Activated CD4-positive, alpha-beta T cell treated with anti-CD3 and anti-CD28 coated beads, Interleukin-2, amount 10 ng/mL, durations not matched to agents 24 days and 14 days (primary cell): ENCODE measurements at regions not wholly inside any gene's neighbourhood (a gene's known extent, or its start where the extent isn't known, plus 50 kb on each side); places are given as distances from the start of the nearest gene placed in this dataset.
A peak's percentile ranks its signal among the peaks of the same experiment; 100 is the strongest.

Source experiments
- DNase-seq: peaks from one replicate; pipeline ENCODE4 v3.0.0; 2022
- H3K27ac Mint-ChIP-seq: one replicate; pipeline ENCODE4 v1.8.0; 2022; ENCODE audit warnings: mild to moderate bottlenecking, mixed read lengths
- H3K27me3 Mint-ChIP-seq: one replicate; pipeline ENCODE4 v1.8.0; 2022; ENCODE audit warnings: mixed read lengths
- H3K36me3 Mint-ChIP-seq: one replicate; pipeline ENCODE4 v1.8.0; 2022; ENCODE audit warnings: low read depth, mild to moderate bottlenecking, mixed read lengths
- H3K4me1 Mint-ChIP-seq: one replicate; pipeline ENCODE4 v1.8.0; 2021; ENCODE audit warnings: mixed read lengths
- H3K4me3 Mint-ChIP-seq: one replicate; pipeline ENCODE4 v1.8.0; 2022; ENCODE audit warnings: mild to moderate bottlenecking, moderate library complexity, mixed read lengths
- H3K9me3 Mint-ChIP-seq: one replicate; pipeline ENCODE4 v1.8.0; 2021; ENCODE audit warnings: mixed read lengths
- intact Hi-C: fragments of 100-400 bp; cut with micrococcal nuclease; formaldehyde crosslinking; loops from one replicate; pipeline ENCODE4 v1.15.1; 2023

DNA sequence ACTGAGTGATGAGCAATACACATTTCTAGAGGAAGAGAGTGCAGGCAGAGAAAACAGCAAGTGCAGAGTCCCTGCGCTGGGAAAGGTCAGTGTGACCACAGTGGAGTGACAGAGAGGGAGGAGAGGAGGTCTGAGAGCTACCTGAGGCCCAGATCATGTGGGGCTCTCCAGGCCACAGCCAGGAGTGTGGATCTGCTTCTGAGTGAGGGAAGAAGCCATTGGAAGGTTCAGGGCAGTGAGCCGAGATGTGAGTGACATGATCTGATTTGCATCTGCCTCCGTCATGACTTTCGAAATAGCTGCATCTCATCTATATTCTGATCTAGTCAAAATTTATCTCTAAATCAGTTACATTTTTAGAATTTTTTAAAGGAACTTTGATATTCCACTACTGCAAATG lies 367.1 kb downstream of the PREX1 start:
- Mint-ChIP-seq H3K27ac (no peak overlapping the region), H3K4me1 (no peaks in the 10 kb centered on the region), H3K9me3 (no peaks in the 10 kb centered on the region), H3K27me3 (peaks cover 10% of the 10 kb centered on the region), H3K36me3 (no peaks in the 10 kb centered on the region), H3K4me3 (no peak overlapping the region)
- DNase-seq = no peak
- intact Hi-C loops = no loop called here

DNA sequence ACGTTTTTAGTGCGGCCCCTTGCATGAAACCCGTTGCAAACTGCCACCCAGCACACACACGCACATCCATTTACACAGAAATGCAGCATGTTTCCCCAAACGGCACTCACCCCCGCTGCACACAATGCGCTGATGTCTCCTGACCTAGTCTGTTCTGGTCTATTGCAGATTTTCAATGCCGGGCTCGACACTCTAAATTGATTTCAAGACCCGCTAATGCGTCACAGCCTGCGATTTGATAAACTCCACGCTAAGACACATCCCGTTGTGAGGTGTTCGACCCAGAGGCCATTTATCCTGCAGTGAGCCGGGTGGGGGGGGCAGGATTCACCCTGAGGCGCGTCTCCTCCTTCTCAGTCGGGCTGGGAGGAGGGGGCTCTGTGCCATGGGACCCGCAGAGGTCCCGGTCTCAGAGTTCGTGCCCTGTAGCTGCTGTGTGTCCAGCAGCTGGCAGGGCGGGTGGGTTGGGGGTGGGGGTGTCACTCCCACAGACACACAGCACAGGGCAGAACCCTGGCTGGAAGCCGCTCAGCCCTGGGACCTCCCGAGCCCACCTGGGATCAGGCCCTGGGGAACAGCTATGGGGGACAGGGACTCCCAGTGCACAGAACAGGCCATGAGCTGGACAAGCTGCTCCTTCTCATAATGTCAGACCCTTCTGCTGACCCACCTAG lies 367.9 kb downstream of the PREX1 start:
- DNase-seq = no peak
- Mint-ChIP-seq H3K4me1 (no peaks in the 10 kb centered on the region), H3K9me3 (no peaks in the 10 kb centered on the region), H3K4me3 (no peak overlapping the region), H3K27me3 (peaks cover 10% of the 10 kb centered on the region), H3K27ac (no peak overlapping the region), H3K36me3 (no peaks in the 10 kb centered on the region)
- intact Hi-C loops = no loop called here

DNA sequence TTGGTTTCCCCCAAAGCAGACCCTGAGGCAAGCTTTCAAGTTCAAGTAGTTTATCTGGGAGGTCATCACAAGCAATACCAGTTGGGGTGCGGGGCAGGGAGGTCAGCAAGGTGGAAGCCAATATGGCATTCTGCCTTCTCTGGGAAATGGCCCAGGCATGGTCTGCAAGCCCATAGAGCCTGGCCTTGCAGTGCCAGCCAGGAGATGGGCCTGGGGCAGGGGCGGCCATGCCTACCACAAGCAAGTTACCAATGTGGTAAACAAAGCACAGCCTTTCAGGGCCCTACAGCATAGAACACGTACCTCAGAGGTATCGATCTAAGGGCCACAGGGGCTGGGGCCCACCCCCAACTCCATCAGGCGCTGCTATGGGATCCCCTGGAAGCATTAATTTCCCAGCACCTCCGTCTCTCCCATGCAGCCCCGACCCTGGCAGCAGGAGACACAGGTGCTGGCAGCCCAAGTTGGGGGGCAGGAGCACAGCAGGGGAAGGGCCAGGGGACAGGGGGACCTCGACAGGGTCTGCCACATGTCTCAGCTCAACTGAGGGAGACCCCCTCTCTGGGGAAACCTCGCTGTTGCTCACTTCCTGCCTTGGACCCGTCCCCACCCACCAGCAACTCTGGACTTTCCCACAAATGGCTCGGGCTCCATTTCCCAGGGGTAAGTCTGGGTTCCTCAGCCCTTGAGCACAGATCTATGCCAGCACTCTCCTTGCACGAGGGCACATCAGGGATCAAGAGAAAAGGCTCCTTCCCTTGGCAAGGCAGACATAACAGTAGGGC lies 369.0 kb downstream of the PREX1 start:
- intact Hi-C loops = no loop called here
- H3K4me3 Mint-ChIP-seq = no peak overlapping the region
- no peaks in the 10 kb centered on the region for H3K4me1 Mint-ChIP-seq

DNA sequence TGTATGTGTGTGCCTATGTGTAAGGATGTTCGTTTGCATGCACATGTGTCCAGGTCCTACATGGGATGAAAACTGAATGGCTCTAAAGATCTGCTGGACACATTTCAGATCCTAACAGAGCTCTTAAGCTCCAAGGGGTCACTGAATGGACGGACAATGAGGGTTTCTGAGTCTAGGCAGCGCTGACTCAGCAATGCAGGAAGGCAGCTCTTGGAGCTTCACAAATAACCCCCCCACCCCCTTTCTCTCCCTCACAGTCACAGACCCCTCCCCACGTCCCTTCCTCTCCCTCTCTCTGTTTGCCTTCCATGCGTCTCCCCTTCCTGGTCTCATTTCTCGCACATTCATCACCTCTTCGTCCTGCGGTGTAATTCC lies 369.8 kb downstream of the PREX1 start:
- Mint-ChIP-seq H3K9me3 (no peaks in the 10 kb centered on the region), H3K4me1 (no peaks in the 10 kb centered on the region), H3K27ac (no peak overlapping the region), H3K27me3 (peaks cover 10% of the 10 kb centered on the region), H3K36me3 (no peaks in the 10 kb centered on the region), H3K4me3 (no peak overlapping the region)
- no peak for DNase-seq
- intact Hi-C loops = no loop called here

More for the DNA sequence above, 369.0 kb downstream of the PREX1 start:
- no peak overlapping the region for H3K27ac Mint-ChIP-seq
- H3K27me3 Mint-ChIP-seq = peaks cover 10% of the 10 kb centered on the region
- no peak for DNase-seq
- H3K9me3 Mint-ChIP-seq = no peaks in the 10 kb centered on the region
- no peaks in the 10 kb centered on the region for H3K36me3 Mint-ChIP-seq

DNA sequence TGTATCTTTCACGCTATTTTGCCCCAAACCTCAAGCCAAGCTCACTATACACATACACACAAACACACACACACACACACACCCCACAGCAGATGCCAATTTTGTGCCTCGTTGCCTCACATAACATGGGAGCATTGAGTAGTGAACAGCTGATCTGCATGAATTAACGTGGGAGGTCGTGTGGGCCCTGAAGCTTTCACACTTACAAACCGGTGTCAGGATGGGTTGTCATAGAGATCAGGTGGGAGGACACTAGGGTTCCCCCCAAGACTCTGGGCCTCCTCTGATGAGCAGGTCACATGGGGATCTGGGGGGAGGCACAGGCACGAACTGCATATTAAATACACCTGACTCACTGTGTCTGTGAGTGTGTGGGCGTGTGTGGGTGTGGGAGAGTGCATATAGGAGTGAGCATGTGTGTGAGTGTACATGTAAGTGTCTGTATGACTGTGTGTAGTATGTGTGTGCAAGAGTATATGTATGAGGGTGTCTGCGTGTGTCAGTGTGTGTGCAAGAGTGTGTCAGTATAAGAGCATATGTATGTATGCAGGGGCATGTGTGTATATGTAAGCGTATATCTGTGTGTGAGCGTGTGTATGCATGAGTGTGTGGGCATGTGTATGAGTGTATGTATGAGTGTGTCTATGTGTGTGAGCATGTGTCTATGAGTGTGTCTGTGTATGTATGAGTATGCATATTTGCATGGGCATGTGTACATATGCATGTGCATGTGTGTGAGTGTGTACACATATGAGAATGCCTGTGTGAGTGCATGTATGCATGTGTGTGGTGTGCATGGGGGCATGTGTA lies 370.4 kb downstream of the PREX1 start:
- intact Hi-C loops = no loop called here

DNA sequence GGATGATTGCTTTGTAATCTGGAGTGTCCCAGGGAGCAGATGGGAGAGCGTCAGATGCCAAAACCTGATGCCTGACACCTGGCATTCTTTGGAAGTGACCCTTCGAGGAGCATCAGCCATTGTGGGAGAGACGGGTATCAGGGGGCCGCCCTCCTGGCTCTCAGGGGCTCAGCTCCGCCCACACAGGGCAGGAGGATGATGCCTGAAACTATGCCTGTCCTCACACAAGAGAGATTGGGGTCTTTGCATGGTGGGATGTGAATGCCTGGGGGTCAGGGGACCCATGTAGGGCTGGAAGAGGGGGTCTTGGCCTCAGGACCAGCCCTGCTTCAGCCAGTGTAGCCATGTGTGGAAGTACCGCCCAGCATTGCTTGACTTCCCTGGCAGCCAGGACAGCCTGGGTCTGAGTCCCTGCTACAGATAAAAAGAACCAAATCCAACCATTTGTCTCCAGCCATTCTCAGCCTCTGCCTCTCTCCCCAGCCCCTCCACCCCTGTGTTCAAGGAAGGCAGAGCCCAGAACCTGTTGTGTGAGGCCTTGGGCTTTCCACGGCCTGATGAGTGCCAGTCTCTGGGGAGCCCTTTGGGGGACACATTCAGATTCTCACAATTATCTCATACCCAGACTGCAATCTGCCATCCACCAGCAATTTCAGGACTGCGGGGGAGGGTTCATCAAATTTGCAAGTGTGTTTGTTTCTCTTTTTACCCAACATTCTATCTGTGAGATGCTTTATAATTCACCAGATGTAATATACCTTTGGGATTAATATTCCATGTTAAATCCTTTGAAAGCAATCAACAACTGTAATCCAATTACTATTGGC lies 371.2 kb downstream of the PREX1 start:
- Mint-ChIP-seq H3K4me3 (no peak overlapping the region), H3K36me3 (no peaks in the 10 kb centered on the region), H3K9me3 (no peaks in the 10 kb centered on the region), H3K4me1 (no peaks in the 10 kb centered on the region), H3K27ac (no peak overlapping the region), H3K27me3 (peaks cover 7% of the 10 kb centered on the region)
- no peak for DNase-seq
- intact Hi-C loops = no loop called here

More for the DNA sequence above, 370.4 kb downstream of the PREX1 start:
- no peak for DNase-seq
- H3K27me3 Mint-ChIP-seq = peaks cover 7% of the 10 kb centered on the region
- no peak overlapping the region for H3K4me3 Mint-ChIP-seq
- H3K9me3 Mint-ChIP-seq = no peaks in the 10 kb centered on the region
- no peak overlapping the region for H3K27ac Mint-ChIP-seq
- H3K36me3 Mint-ChIP-seq = no peaks in the 10 kb centered on the region
- no peaks in the 10 kb centered on the region for H3K4me1 Mint-ChIP-seq

DNA sequence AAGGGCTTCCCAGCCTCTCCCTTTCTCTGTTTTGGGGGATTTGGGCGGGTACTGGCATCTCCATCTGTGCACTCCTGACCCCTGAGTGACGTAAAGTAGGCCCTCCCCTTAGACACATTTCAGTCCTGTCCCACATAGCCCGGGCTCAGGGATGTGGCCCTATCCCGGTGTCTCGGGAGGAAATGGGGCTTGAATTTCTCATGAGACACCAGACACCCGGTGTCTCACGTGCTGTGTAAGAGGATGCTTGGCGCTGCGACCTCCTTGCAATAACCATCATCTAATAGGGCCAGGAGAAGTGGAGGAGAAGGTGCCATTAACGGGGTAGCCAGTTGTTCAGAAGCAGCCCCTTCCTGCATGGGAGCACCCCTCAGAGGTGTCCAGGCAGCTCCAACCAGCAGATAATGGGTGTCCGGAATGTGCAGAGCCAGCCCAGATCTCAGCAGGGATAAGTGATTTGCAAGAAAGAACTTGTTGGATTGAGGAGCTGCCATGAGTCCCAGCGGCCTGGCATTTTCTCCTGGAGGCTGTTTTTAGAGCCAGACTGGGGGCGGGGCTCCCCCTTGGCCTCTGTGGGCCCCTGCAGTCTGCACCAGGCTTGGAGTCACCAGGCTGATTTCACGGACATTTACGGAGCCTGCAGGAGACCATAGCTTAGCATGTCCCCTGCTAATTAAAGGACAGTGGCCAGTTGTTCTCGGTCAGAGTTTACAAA lies 372.0 kb downstream of the PREX1 start:
- Mint-ChIP-seq H3K4me3 (no peak overlapping the region), H3K9me3 (no peaks in the 10 kb centered on the region), H3K27me3 (peaks cover 3% of the 10 kb centered on the region), H3K4me1 (no peaks in the 10 kb centered on the region), H3K27ac (peak overlapping the region; percentile 35), H3K36me3 (no peaks in the 10 kb centered on the region)
- DNase-seq = no peak
- intact Hi-C loops = no loop called here

DNA sequence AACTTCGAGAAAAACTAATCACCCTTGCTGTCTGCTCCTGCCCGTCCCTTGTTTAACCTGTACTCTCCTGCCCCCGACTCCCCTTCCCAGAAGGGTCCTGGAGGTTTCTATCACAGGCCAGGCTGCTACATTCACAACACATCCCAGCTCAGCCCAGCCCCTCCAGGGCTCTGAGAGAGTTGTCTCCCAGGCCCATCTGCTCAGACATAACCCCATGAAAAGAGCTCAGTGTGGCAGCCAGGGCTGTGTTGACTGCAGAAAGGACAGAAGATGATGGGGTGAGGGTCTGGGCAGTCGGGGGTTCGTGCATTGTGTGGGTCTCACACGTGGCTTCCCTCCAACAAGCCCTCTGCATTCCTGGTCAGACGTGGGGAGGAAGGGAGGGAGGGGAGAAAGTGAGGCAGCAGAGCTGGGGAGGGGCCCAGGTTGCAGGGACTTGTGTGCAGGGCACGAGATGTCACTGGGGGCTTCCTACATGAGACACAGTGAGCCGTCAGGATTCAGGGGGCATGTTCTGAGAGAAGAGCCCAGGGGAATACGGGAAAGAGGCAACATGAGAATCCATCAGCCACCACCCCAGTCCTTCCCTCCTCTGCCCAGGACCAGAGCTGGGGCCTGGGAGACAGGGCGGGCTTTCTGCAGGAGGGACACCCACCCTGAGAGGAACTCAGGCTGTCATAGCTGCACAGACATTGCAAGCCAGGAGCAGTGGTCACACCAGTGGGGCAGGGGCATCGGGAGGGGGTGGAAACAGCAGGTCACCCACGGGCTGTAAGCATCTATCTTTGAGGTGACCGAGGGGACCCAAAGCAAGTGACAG lies 372.9 kb downstream of the PREX1 start:
- Mint-ChIP-seq H3K9me3 (no peaks in the 10 kb centered on the region), H3K4me3 (no peak overlapping the region), H3K27me3 (no peaks in the 10 kb centered on the region), H3K27ac (no peak overlapping the region), H3K4me1 (no peaks in the 10 kb centered on the region), H3K36me3 (no peaks in the 10 kb centered on the region)
- intact Hi-C loops = no loop called here
- no peak for DNase-seq

DNA sequence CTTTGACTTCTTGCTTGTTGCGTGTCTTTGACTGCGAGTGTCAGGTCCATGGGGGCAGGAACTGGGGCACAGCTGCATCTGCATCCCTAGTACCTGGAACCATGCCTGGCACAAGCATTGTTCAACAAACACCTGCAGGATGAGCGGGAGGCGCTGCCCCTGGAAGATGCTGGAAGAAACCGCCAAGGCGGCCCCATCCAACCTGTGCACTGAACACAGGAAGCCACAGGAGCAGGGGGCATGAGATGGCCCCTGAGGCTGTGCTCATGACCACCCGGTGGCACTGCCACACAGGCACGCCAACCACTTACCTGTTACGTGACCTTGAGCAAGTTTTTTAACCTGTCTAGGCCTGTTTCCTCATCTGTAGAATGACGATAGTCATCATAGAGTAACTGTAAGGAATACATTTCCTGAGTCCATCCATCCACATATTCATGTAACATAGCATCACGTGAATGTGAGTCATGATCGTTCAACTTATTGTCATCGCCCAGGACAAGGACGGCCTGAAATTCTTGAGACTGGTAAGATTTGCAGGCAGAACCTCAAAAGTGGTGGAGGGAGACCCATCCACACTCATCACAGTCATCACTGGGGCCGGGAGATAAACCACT lies 374.2 kb downstream of the PREX1 start:
- Mint-ChIP-seq H3K27ac (no peak overlapping the region), H3K27me3 (no peaks in the 10 kb centered on the region), H3K4me1 (no peaks in the 10 kb centered on the region), H3K4me3 (no peak overlapping the region), H3K9me3 (no peaks in the 10 kb centered on the region), H3K36me3 (no peaks in the 10 kb centered on the region)
- intact Hi-C loops = no loop called here
- no peak for DNase-seq

DNA sequence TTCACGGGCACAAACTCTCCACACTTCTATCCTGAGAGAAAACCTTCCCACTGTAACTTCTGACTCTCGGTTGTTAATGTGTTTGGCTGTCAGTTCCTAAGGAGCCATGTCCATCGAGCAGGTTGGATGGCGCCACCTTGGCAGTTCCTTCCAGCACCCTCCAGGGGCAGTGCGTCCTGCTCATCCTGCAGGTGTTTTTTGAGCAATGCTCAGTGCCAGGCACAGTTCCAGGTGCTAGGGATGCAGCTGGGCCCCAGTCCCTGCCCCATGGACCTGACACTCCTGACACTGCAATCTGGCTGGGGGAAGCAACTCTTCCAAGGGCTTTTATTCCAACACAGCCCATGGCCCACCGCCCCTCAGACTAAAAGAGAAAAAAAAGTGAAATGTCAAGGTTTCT lies 376.4 kb downstream of the PREX1 start:
- Mint-ChIP-seq H3K4me1 (no peaks in the 10 kb centered on the region), H3K27me3 (no peaks in the 10 kb centered on the region), H3K27ac (no peak overlapping the region), H3K36me3 (no peaks in the 10 kb centered on the region), H3K4me3 (no peak overlapping the region), H3K9me3 (no peaks in the 10 kb centered on the region)
- no peak for DNase-seq
- intact Hi-C loops = no loop called here

DNA sequence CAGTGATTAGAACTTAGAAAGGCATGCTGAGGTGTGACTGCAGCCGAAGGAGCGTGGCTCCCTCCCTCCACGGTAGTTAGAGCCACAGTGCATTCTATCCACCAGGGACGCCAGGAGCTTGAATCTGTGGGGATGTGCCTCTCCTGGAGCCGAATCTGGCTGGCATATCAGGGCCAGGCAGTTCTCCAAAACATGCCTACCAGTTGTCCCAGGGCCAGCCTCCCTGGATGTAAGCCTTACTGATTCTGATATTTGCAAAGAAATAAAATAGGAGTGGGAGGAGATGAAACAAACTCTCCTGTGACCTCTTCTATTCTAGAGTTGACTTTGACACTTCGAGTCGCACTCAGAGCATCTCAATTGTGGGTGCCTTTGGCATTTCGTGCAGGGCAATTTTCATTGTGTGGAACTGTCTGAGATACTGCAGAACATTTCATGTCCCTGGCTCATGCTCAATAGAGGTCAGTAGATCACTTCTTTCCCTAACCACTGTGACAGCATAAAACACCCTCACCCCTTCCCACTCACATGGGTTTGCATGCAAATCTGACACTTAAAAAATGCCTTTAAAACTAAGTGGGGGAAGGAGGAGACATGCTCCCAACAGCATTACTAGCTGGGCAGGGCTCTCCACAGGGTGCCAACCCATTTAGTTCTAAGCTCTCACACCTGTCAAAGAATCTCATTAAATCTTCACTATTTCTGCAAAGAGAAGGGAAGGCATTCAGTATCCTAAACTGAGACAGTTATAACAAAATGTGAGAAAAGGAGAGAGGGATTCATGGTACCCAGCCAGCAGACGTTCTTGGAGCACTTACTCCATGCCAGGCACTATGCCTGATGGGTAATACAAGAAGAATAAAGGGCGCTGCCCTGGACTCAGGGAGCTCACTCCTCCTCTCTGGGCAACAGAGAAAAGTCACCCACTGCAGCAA lies 378.9 kb downstream of the PREX1 start:
- no peaks in the 10 kb centered on the region for H3K4me1 Mint-ChIP-seq
- intact Hi-C loops = no loop called here
- DNase-seq = no peak
- peaks cover 9% of the 10 kb centered on the region for H3K9me3 Mint-ChIP-seq
- no peak overlapping the region for H3K4me3 Mint-ChIP-seq
- H3K36me3 Mint-ChIP-seq = no peaks in the 10 kb centered on the region
- no peak overlapping the region for H3K27ac Mint-ChIP-seq
- H3K27me3 Mint-ChIP-seq = peaks cover 2% of the 10 kb centered on the region
